Erythroblast (primary cell): ENCODE measurements at regions not wholly inside any gene's neighbourhood (a gene's known extent, or its start where the extent isn't known, plus 50 kb on each side); places are given as distances from the start of the nearest gene placed in this dataset.
"Not testable (repeated sequence)": the region's sequence is repeated elsewhere in the genome, so short reads cannot be mapped to it uniquely, and the experiment has no call there.

Source experiments
- DNase-seq, 2 experiments: peaks; one replicate each; lab custom pipeline; 2025; lab: John Stamatoyannopoulos, UW
- GATA1 ChIP-seq: IDR thresholded peaks from 2 replicates; pipeline ENCODE4 v1.6.1; 2011; ENCODE audit warnings: low read depth, mild to moderate bottlenecking, control low read depth, low read length, moderate library complexity
- POLR2A ChIP-seq: IDR thresholded peaks from 2 replicates; pipeline ENCODE4 v1.6.1; 2011; ENCODE audit warnings: mild to moderate bottlenecking, low read length

GRCh38 chr17:45554479-45554878 lies 64.0 kb upstream of the PLEKHM1 start:
- DNase-seq, result not testable (repeated sequence)

- not testable (repeated sequence) for DNase-seq
Measured at GRCh38 chr17:45558821-45559220, 68.3 kb upstream of the PLEKHM1 start.

DNA sequence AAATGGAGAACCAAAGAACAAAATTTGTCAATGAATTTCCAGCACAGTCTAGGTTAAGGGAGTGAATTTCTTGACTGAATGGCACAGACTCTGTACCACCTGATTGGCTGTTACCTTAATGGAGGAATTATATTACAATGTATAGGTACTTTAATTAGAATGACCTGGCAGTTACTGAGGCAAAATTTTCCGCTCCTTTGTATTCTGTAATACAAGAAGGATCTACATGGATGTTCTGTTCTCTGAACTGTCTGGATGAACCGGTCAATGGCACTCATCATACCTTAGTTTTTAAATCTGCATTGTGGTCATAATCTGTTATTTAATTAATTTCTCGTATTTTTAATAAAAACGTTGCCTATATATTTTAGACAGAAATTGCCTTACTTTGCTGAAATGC lies 72.3 kb upstream of the PLEKHM1 start:
- DNase-seq, result not testable (repeated sequence)

DNA sequence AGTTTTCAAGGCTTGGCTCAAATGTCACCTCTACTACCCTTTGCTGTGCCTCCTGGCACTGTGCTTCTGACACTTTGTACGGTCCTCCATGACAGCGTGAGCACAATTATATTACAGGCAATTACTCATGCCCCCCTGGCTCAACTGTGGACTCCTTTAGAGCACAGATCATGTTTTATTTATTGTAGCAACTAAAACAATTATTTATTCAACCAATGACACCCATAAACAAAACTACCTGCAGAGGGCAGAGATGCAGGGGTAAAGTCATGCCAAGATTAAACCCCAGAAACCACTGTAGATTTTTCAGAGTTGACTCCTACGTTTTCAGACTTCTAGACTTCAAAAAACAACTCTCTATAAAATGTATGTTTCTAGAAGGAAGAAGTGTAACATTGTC lies 72.8 kb upstream of the PLEKHM1 start:
- not testable (repeated sequence) for DNase-seq

GRCh38 chr17:45568275-45568674 lies 77.8 kb upstream of the PLEKHM1 start:
- DNase-seq, result not testable (repeated sequence)

GRCh38 chr17:45573326-45573725 lies 82.8 kb upstream of the PLEKHM1 start:
- DNase-seq, result not testable (repeated sequence)

GRCh38 chr17:45573924-45574770 lies 83.6 kb upstream of the PLEKHM1 start:
- no peak for TF ChIP-seq POLR2A
- TF ChIP-seq GATA1, result no peak
- no peak for DNase-seq

- TF ChIP-seq POLR2A (no peak), GATA1 (no peak)
- no peak for DNase-seq
Measured at GRCh38 chr17:45575126-45575885, 84.8 kb upstream of the PLEKHM1 start.

- DNase-seq, result not testable (repeated sequence)
Measured at GRCh38 chr17:45576527-45577307, 86.2 kb upstream of the PLEKHM1 start.

DNA sequence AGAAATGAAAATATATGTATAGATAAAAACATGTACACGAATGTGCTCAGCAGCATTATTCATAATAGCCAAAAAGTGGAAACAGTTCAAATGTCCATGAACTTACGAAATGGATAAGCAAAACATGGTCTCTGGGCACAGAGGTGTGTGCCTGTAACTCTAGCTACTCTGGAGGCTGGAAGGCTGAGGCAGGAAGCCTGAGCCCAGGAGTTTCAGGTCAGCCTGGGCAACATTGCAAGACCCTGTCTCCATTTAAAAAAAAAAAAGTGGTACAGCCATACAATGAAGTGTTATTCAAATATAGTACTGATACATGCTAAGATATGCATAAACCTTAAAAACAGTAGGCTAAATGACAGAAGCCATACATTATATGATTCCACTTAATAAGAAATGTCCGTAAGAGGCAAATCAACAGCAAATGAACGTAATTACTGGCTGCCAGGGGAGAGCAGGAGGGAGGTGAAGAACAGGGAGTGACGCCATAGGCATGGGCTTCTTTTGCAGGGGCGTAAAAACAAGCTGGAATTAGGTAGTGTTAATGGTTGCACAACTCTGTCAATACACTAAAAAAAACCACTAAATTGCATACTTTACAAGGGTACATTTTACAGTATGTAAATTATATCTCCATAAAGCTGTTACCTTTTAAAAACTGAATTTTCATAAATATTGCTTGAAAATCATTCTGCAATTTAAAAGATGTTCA lies 87.2 kb upstream of the PLEKHM1 start:
- TF ChIP-seq GATA1 (no peak), POLR2A (no peak)
- no peak for DNase-seq

GRCh38 chr17:45578516-45579455 lies 88.3 kb upstream of the PLEKHM1 start:
- DNase-seq, result no peak
- TF ChIP-seq GATA1, result no peak
- TF ChIP-seq POLR2A, result no peak

GRCh38 chr17:45579529-45580495 lies 89.3 kb upstream of the PLEKHM1 start:
- no peak for DNase-seq

More at GRCh38 chr17:45579529-45580495, 89.3 kb upstream of the PLEKHM1 start:
- TF ChIP-seq POLR2A (no peak), GATA1 (no peak)
